ENCODE measurements at regions not wholly inside any gene's neighbourhood (a gene's known extent, or its start where the extent isn't known, plus 50 kb on each side); places are given as distances from the start of the nearest gene placed in this dataset.
"Not testable (repeated sequence)": the region's sequence is repeated elsewhere in the genome, so short reads cannot be mapped to it uniquely, and the experiment has no call there.

GRCh38 chr6:71007298-71007697 is 50.4 kb upstream of the B3GAT2 start:
- in situ Hi-C loops (cut with MboI; ENCODE audit: low pct_unique_long_range_greater_than_20kb in 2 of 9, low sequenced_read_pairs in 9 of 9, unreplicated experiment in 9 of 9): loop anchor here in 3 of 9 experiments (25.0 kb wide), 3 partner anchors 295 to 645 kb away; no protein-coding TSS in a partner anchor
- H3K4me1 ChIP-seq (replicated peaks in 1 of 2): peaks cover 7 to 14% of the 10 kb centered on the region in 2 donors
- not testable (repeated sequence) for H3K27ac ChIP-seq; H3K4me3 ChIP-seq; ATAC-seq (replicated peaks in 6 of 8)

GRCh38 chr6:71011871-71012371 is 55.1 kb upstream of the B3GAT2 start:
- no peak overlapping the region for H3K4me3 ChIP-seq
- WGBS, 10 experiments: 0 to 29% (median 0%) methylated on average over 1 of the region's 1 CpG; no CpG with 5 or more reads in 3 of the 10 experiments
- peaks cover 12 to 22% of the 10 kb centered on the region in 2 donors for H3K4me1 ChIP-seq (replicated peaks in 1 of 2)
- peak in 5 of 8 experiments; percentile 77 to 93 (median 90) for ATAC-seq (replicated peaks in 6 of 8)
- in situ Hi-C loops (cut with MboI; ENCODE audit: low pct_unique_long_range_greater_than_20kb in 2 of 9, low sequenced_read_pairs in 9 of 9, unreplicated experiment in 9 of 9): loop anchor here in 3 of 9 experiments (25.0 kb wide), 3 partner anchors 300 to 650 kb away; no protein-coding TSS in a partner anchor
- H3K27ac ChIP-seq: peak overlapping the region in 1 of 2 donors; percentile 52

- peaks cover 12 to 22% of the 10 kb centered on the region in 2 donors for H3K4me1 ChIP-seq (replicated peaks in 1 of 2)
- no peak overlapping the region for H3K27ac ChIP-seq
- ATAC-seq (replicated peaks in 6 of 8): peak; percentile 64 to 96 (median 88)
- in situ Hi-C loops (cut with MboI; ENCODE audit: low pct_unique_long_range_greater_than_20kb in 2 of 9, low sequenced_read_pairs in 9 of 9, unreplicated experiment in 9 of 9): loop anchor here in 3 of 9 experiments (25.0 kb wide), 3 partner anchors 301 to 651 kb away; no protein-coding TSS in a partner anchor
- 0 to 40% (median 20%) methylated on average over 1 to 5 of the region's 5 CpGs; no CpG with 5 or more reads in 1 of the 10 experiments for WGBS, 10 experiments
- no peak overlapping the region for H3K4me3 ChIP-seq
Observed at GRCh38 chr6:71012866-71013469, 56.1 kb upstream of the B3GAT2 start.

GRCh38 chr6:71015392-71015791 is 58.5 kb upstream of the B3GAT2 start:
- in situ Hi-C loops (cut with MboI; ENCODE audit: low pct_unique_long_range_greater_than_20kb in 2 of 9, low sequenced_read_pairs in 9 of 9, unreplicated experiment in 9 of 9): loop anchor here in 3 of 9 experiments (25.0 kb wide), 3 partner anchors 303 to 653 kb away; no protein-coding TSS in a partner anchor
- Histone ChIP-seq H3K4me1 (replicated peaks in 1 of 2) (peaks cover 12 to 22% of the 10 kb centered on the region in 2 donors), H3K4me3 (no peak overlapping the region), H3K27ac (no peak overlapping the region)
- ATAC-seq (replicated peaks in 6 of 8): no peak

- peak in 7 of 8 experiments; percentile 24 to 68 (median 56) for ATAC-seq (replicated peaks in 6 of 8)
Observed at GRCh38 chr6:71028236-71028876, 71.5 kb upstream of the B3GAT2 start.

GRCh38 chr6:71028877-71029252 is 72.0 kb upstream of the B3GAT2 start:
- Histone ChIP-seq H3K27ac (no peak overlapping the region), H3K4me1 (replicated peaks in 1 of 2) (peaks cover 28 to 29% of the 10 kb centered on the region in 2 donors), H3K4me3 (no peak overlapping the region)
- 40 to 97% (median 82%) methylated on average over 1 to 4 of the region's 4 CpGs for WGBS, 10 experiments
- in situ Hi-C loops (cut with MboI; ENCODE audit: low pct_unique_long_range_greater_than_20kb in 2 of 9, low sequenced_read_pairs in 9 of 9, unreplicated experiment in 9 of 9): loop anchor here in 1 of 9 experiments (25.0 kb wide), 1 partner anchor 308 kb away; no protein-coding TSS in a partner anchor
- no peak for ATAC-seq (replicated peaks in 6 of 8)

More at GRCh38 chr6:71028236-71028876, 71.5 kb upstream of the B3GAT2 start:
- Histone ChIP-seq H3K4me1 (replicated peaks in 1 of 2) (peaks cover 23 to 24% of the 10 kb centered on the region in 2 donors), H3K4me3 (no peak overlapping the region), H3K27ac (no peak overlapping the region)
- 54 to 90% (median 83%) methylated on average over 2 to 6 of the region's 7 CpGs; no CpG with 5 or more reads in 4 of the 10 experiments for WGBS, 10 experiments
- in situ Hi-C loops (cut with MboI; ENCODE audit: low pct_unique_long_range_greater_than_20kb in 2 of 9, low sequenced_read_pairs in 9 of 9, unreplicated experiment in 9 of 9): loop anchor here in 1 of 9 experiments (25.0 kb wide), 1 partner anchor 309 kb away; no protein-coding TSS in a partner anchor

GRCh38 chr6:71029555-71029954 is 72.7 kb upstream of the B3GAT2 start:
- Histone ChIP-seq H3K4me1 (replicated peaks in 1 of 2) (peaks cover 35 to 36% of the 10 kb centered on the region in 2 donors), H3K27ac (no peak overlapping the region), H3K4me3 (no peak overlapping the region)
- ATAC-seq (replicated peaks in 6 of 8): no peak
- in situ Hi-C loops (cut with MboI; ENCODE audit: low pct_unique_long_range_greater_than_20kb in 2 of 9, low sequenced_read_pairs in 9 of 9, unreplicated experiment in 9 of 9): loop anchor here in 1 of 9 experiments (25.0 kb wide), 1 partner anchor 308 kb away; no protein-coding TSS in a partner anchor

GRCh38 chr6:71031912-71032311 is 75.1 kb upstream of the B3GAT2 start:
- WGBS, 10 experiments: 20 to 90% (median 60%) methylated on average over 1 to 4 of the region's 4 CpGs; no CpG with 5 or more reads in 2 of the 10 experiments
- in situ Hi-C loops (cut with MboI; ENCODE audit: low pct_unique_long_range_greater_than_20kb in 2 of 9, low sequenced_read_pairs in 9 of 9, unreplicated experiment in 9 of 9): loop anchor here in 1 of 9 experiments (25.0 kb wide), 1 partner anchor 305 kb away; no protein-coding TSS in a partner anchor
- Histone ChIP-seq H3K27ac (no peak overlapping the region), H3K4me1 (replicated peaks in 1 of 2) (peaks cover 45 to 48% of the 10 kb centered on the region in 2 donors), H3K4me3 (no peak overlapping the region)
- ATAC-seq (replicated peaks in 6 of 8): no peak

GRCh38 chr6:71033171-71033570 is 76.3 kb upstream of the B3GAT2 start:
- Histone ChIP-seq H3K4me3 (no peak overlapping the region), H3K27ac (peak overlapping the region in 1 of 2 donors; percentile 3), H3K4me1 (replicated peaks in 1 of 2) (peaks cover 40 to 48% of the 10 kb centered on the region in 2 donors)
- in situ Hi-C loops (cut with MboI; ENCODE audit: low pct_unique_long_range_greater_than_20kb in 2 of 9, low sequenced_read_pairs in 9 of 9, unreplicated experiment in 9 of 9): loop anchor here in 1 of 9 experiments (25.0 kb wide), 1 partner anchor 304 kb away; no protein-coding TSS in a partner anchor
- peak in 5 of 8 experiments; percentile 54 to 81 (median 62) for ATAC-seq (replicated peaks in 6 of 8)
- 0 to 100% (median 16%) methylated on average over 1 of the region's 1 CpG; no CpG with 5 or more reads in 4 of the 10 experiments for WGBS, 10 experiments

- Histone ChIP-seq H3K4me1 (replicated peaks in 1 of 2) (peaks cover 36 to 48% of the 10 kb centered on the region in 2 donors), H3K27ac (peak overlapping the region; percentile 3 to 18), H3K4me3 (no peak overlapping the region)
- 0 to 60% (median 30%) methylated on average over 1 to 4 of the region's 4 CpGs; no CpG with 5 or more reads in 1 of the 10 experiments for WGBS, 10 experiments
- in situ Hi-C loops (cut with MboI; ENCODE audit: low pct_unique_long_range_greater_than_20kb in 2 of 9, low sequenced_read_pairs in 9 of 9, unreplicated experiment in 9 of 9): loop anchor here in 1 of 9 experiments (25.0 kb wide), 1 partner anchor 303 kb away; no protein-coding TSS in a partner anchor
- peak in 6 of 8 experiments; percentile 4 to 60 (median 44) for ATAC-seq (replicated peaks in 6 of 8)
Observed at GRCh38 chr6:71033890-71034289, 77.0 kb upstream of the B3GAT2 start.

GRCh38 chr6:71034563-71035345 is 77.9 kb upstream of the B3GAT2 start:
- peak overlapping the region; percentile 37 to 42 for H3K27ac ChIP-seq
- in situ Hi-C loops (cut with MboI; ENCODE audit: low pct_unique_long_range_greater_than_20kb in 2 of 9, low sequenced_read_pairs in 9 of 9, unreplicated experiment in 9 of 9): loop anchor here in 1 of 9 experiments (25.0 kb wide), 1 partner anchor 303 kb away; no protein-coding TSS in a partner anchor
- H3K4me1 ChIP-seq (replicated peaks in 1 of 2): peaks cover 36 to 45% of the 10 kb centered on the region in 2 donors
- 0 to 71% (median 39%) methylated on average over 1 to 4 of the region's 4 CpGs for WGBS, 10 experiments
- peak in 7 of 8 experiments; percentile 12 to 77 (median 70) for ATAC-seq (replicated peaks in 6 of 8)
- no peak overlapping the region for H3K4me3 ChIP-seq

- Histone ChIP-seq H3K27ac (no peak overlapping the region), H3K4me1 (replicated peaks in 1 of 2) (peaks cover 36 to 45% of the 10 kb centered on the region in 2 donors), H3K4me3 (no peak overlapping the region)
- in situ Hi-C loops (cut with MboI; ENCODE audit: low pct_unique_long_range_greater_than_20kb in 2 of 9, low sequenced_read_pairs in 9 of 9, unreplicated experiment in 9 of 9): loop anchor here in 1 of 9 experiments (25.0 kb wide), 1 partner anchor 301 kb away; no protein-coding TSS in a partner anchor
- no peak for ATAC-seq (replicated peaks in 6 of 8)
Observed at GRCh38 chr6:71035871-71036270, 79.0 kb upstream of the B3GAT2 start.

Measured in motor neuron (in vitro differentiated cells).